ENCODE measurements at regions not wholly inside any gene's neighbourhood (a gene's known extent, or its start where the extent isn't known, plus 50 kb on each side); places are given as distances from the start of the nearest gene placed in this dataset.

DNA sequence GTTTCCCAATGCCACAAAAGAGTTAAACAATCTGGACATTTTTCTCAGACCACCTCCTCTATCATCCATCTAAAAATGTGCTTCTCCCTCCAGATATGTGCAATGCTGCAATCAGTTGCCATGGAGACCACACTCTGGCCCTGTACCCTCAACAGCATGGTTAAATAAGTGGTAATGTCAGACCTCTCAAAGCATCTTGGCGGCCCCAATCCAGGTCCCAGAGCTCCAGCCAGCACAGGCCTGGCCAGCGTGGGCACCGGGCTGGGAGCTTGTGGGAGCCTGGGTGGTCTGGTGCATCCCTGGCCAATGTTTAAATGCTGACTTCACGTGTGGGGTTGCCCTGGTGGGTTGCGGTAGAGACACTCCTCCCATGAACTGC is 362.9 kb upstream of the ZNF32 start:
- no peak for DNase-seq
- Histone ChIP-seq H3K36me3 (no peaks in the 10 kb centered on the region), H3K9ac (ENCODE audit: low read depth in 2 of 2, low read length in 2 of 2) (no peak overlapping the region), H3K27ac (no peak overlapping the region), H3K4me1 (no peaks in the 10 kb centered on the region), H3K4me3 (no peak overlapping the region), H3K27me3 (no peaks in the 10 kb centered on the region), H3K9me3 (no peaks in the 10 kb centered on the region)
- intact Hi-C loops (cut with DNase I): no loop called here
- TF ChIP-seq CTCF (IDR thresholded peaks at IDR 0.05): no peak

- Histone ChIP-seq H3K27ac (no peak overlapping the region), H3K4me3 (no peak overlapping the region), H3K9ac (ENCODE audit: low read depth in 2 of 2, low read length in 2 of 2) (no peak overlapping the region), H3K4me1 (no peaks in the 10 kb centered on the region), H3K27me3 (no peaks in the 10 kb centered on the region), H3K36me3 (no peaks in the 10 kb centered on the region), H3K9me3 (no peaks in the 10 kb centered on the region)
- intact Hi-C loops (cut with DNase I): no loop called here
- no peak for TF ChIP-seq CTCF (IDR thresholded peaks at IDR 0.05)
- DNase-seq: no peak
Observed at GRCh38 chr10:44010873-44011602, 362.4 kb upstream of the ZNF32 start.

DNA sequence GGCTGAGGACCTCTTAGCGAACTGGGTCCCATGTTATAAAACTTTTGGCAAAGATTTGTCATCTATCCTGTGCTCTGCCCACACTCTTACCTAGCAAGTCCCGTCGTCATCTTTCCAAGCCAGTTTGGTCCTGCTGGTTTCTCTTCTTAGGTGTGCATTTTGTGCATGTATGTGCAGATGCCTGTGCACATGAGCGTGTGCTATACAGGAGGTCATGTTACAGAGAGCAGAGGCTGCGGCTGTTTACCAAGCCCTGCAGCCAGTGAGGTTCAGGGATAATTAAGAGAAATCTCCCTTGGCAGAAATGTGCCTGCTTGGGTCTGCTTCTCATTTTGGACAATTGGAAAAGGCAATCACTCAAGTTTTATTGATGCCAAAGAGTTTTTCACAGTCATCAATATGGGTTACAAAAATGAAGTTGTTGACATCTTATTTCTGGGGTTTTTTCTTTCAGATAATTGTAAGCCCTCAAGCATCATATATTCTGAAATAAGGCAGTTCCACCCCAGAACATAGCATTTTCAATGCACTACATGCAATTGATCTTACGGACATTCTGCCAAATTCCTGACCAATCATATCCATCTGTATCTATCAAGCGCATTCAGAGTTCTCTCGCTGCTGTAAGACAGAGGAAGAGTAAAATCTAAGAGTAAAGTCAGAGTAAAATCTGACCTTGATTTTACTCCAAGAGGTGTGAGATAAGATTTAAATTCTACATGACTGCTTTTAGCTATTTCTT is 361.4 kb upstream of the ZNF32 start:
- DNase-seq: no peak
- intact Hi-C loops (cut with DNase I): no loop called here

DNA sequence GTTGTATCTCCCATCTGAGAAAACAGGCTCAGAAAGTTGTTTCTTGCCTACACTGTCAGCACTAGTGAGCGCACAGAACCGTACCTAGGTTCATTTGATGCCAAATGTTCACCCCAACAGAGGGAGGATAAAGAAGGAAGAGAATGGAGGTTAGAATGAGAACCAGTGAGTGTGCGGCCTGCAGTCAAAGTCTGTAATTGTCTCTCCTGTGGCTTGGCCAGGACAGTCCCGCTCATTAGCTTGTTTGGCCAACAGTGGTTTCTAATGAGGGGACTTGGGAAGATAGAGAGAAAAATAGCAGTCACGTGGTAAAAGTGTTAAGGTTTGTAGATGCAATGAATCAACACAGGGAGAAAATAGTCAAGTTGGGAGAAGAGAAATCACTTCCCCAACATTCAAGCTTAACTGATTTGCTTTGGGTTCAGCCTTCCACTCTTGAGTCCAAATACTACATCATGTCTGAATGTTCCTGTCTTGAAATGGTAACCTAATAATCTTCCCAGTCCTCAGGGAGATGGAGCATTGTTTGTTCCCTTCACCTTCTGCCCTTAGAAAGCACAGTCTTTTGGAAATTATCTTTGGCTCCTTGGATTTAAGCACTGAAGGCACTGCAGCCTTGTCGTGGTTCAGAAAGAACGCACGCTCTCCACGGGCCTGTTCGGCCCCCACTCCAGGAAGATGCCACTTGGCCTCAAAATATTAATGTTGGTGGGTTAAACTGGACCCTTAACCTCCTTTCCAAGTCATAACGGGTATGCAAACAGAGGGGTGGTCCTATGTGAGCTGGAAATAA is 360.4 kb upstream of the ZNF32 start:
- H3K9me3 ChIP-seq: no peaks in the 10 kb centered on the region
- no peaks in the 10 kb centered on the region for H3K27me3 ChIP-seq
- no peak overlapping the region for H3K4me3 ChIP-seq
- intact Hi-C loops (cut with DNase I): no loop called here
- H3K4me1 ChIP-seq: no peaks in the 10 kb centered on the region
- no peak overlapping the region for H3K27ac ChIP-seq
- no peak for TF ChIP-seq CTCF (IDR thresholded peaks at IDR 0.05)
- H3K9ac ChIP-seq (ENCODE audit: low read depth in 2 of 2, low read length in 2 of 2): no peak overlapping the region
- DNase-seq: no peak
- H3K36me3 ChIP-seq: no peaks in the 10 kb centered on the region

More for the DNA sequence above, 361.4 kb upstream of the ZNF32 start:
- Histone ChIP-seq H3K4me3 (no peak overlapping the region), H3K9ac (ENCODE audit: low read depth in 2 of 2, low read length in 2 of 2) (no peak overlapping the region), H3K36me3 (no peaks in the 10 kb centered on the region), H3K27ac (no peak overlapping the region), H3K4me1 (no peaks in the 10 kb centered on the region), H3K27me3 (no peaks in the 10 kb centered on the region), H3K9me3 (no peaks in the 10 kb centered on the region)
- TF ChIP-seq CTCF (IDR thresholded peaks at IDR 0.05): no peak

- no peak for DNase-seq
- no peak overlapping the region for H3K4me3 ChIP-seq
- intact Hi-C loops (cut with DNase I): no loop called here
- no peaks in the 10 kb centered on the region for H3K9me3 ChIP-seq
- TF ChIP-seq CTCF (IDR thresholded peaks at IDR 0.05): no peak
- no peaks in the 10 kb centered on the region for H3K36me3 ChIP-seq
- no peak overlapping the region for H3K9ac ChIP-seq (ENCODE audit: low read depth in 2 of 2, low read length in 2 of 2)
- H3K27ac ChIP-seq: no peak overlapping the region
- H3K4me1 ChIP-seq: no peaks in the 10 kb centered on the region
- H3K27me3 ChIP-seq: no peaks in the 10 kb centered on the region
Observed at GRCh38 chr10:44008270-44008916, 359.7 kb upstream of the ZNF32 start.
